ENCODE measurements at regions not wholly inside any gene's neighbourhood (a gene's known extent, or its start where the extent isn't known, plus 50 kb on each side); places are given as distances from the start of the nearest gene placed in this dataset.

DNA sequence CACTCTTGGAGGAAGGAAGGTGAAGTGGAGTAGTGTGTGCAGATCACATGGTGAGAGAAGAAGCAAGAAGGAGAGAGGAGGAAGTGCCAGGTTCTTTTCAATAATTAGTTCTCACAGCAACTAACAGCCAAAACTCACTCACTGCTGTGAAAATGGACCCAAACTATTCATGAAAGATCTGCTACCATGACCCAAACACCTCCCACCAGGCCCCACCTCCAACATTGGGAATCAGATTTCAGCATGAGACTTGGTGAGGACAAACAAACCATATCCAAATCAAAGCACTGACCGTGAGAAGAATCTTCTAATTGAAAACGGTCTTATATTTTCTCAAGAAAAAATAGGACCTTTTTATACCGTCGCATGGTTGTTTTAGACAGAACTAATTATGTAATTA is 468.7 kb upstream of the TYRP1 start:
- H3K4me3 ChIP-seq (ENCODE audit: low read length): no peak overlapping the region
- TF ChIP-seq, protein P1, sequence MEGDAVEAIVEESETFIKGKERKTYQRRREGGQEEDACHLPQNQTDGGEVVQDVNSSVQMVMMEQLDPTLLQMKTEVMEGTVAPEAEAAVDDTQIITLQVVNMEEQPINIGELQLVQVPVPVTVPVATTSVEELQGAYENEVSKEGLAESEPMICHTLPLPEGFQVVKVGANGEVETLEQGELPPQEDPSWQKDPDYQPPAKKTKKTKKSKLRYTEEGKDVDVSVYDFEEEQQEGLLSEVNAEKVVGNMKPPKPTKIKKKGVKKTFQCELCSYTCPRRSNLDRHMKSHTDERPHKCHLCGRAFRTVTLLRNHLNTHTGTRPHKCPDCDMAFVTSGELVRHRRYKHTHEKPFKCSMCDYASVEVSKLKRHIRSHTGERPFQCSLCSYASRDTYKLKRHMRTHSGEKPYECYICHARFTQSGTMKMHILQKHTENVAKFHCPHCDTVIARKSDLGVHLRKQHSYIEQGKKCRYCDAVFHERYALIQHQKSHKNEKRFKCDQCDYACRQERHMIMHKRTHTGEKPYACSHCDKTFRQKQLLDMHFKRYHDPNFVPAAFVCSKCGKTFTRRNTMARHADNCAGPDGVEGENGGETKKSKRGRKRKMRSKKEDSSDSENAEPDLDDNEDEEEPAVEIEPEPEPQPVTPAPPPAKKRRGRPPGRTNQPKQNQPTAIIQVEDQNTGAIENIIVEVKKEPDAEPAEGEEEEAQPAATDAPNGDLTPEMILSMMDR (conservative IDR thresholded peaks at IDR 0.05; ENCODE audit: low read depth, low read length): no peak
- no peak for DNase-seq (ENCODE audit: low read depth)

DNA sequence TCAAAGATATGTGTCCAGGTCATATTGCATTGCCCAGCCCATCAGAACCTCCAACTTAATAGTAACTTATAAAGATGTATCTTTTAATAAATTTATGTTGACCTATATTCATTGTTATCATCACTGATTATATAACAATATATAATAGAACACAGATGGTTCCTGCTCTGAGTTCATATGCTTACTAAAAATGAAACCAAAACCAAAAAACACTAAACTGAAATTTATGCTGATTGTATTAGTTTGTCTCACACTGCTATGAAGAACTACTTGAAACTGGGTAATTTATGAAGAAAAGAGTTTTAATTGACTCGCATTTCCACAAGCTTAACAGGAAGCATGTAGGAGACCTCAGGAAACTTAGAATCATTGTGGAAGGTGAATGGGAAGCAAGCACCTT is 462.5 kb upstream of the TYRP1 start:
- no peak for DNase-seq (ENCODE audit: low read depth)
- H3K4me3 ChIP-seq (ENCODE audit: low read length): no peak overlapping the region
- TF ChIP-seq, protein P1 (conservative IDR thresholded peaks at IDR 0.05; ENCODE audit: low read depth, low read length): no peak

DNA sequence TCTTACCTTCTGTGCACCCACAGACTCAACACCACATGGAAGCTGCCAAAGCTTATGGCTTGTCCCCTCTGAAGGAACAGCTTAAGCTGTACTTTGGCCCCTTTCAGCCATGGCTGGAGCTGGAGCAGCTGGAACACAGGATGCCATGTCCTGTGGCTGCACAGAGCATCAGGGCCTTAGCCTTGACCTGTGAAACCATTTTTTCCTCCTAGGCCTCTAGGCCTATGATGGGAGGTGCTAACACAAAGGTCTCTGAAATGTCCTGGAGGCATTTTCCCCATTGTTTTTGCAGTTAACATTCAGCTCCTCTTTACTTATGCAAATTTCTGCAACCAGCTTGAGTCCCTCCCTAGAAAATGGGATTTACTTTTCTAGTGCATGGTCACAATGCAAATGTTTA is 461.4 kb upstream of the TYRP1 start:
- H3K4me3 ChIP-seq (ENCODE audit: low read length): no peak overlapping the region
- no peak for DNase-seq (ENCODE audit: low read depth)
- TF ChIP-seq, protein P1 (conservative IDR thresholded peaks at IDR 0.05; ENCODE audit: low read depth, low read length): no peak

DNA sequence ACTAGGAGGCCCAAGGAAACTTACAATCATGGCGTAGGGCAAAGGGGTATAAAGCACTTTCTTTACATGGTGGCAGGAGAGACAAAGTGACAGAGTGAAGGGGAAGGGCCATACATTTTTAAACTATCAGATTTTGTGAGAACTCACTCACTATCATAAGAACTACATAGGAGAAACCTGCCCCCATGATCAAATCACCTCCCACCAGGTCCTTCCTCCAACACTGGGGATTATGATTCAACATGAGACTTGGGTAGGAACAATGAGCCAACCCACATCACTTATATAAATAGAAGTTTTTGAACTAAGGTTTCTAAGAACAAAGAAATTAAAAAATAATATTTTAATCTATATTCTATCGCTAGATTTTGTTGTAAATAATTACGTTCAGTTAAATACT is 460.3 kb upstream of the TYRP1 start:
- no peak overlapping the region for H3K4me3 ChIP-seq (ENCODE audit: low read length)
- no peak for DNase-seq (ENCODE audit: low read depth)
- TF ChIP-seq, protein P1 (conservative IDR thresholded peaks at IDR 0.05; ENCODE audit: low read depth, low read length): no peak

DNA sequence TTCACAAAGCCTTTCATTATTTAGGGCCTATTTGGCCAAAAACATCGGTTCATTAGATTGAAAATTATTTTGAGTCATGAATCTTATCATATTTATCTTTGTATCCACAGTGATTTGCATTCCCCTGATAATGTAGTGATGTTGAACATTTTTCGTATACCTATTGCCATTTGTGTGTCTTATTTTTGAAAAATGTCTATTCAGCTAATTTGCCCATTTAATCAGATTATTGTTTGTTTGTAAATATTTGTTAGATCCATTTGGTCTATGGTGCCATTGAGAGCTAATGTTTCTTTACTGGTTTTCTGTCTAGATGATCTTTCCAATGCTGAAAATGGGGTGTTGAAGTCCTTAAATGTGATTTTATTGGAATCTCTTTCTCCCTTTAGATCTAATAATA is 439.2 kb upstream of the TYRP1 start:
- TF ChIP-seq, protein P1 (conservative IDR thresholded peaks at IDR 0.05; ENCODE audit: low read depth, low read length): no peak
- no peak for DNase-seq (ENCODE audit: low read depth)
- no peak overlapping the region for H3K4me3 ChIP-seq (ENCODE audit: low read length)

GRCh38 chr9:12266758-12267157 is 426.4 kb upstream of the TYRP1 start:
- DNase-seq (ENCODE audit: low read depth): no peak
- H3K4me3 ChIP-seq (ENCODE audit: low read length): no peak overlapping the region
- TF ChIP-seq, protein P1 (conservative IDR thresholded peaks at IDR 0.05; ENCODE audit: low read depth, low read length): no peak

- TF ChIP-seq, protein P1 (conservative IDR thresholded peaks at IDR 0.05; ENCODE audit: low read depth, low read length): no peak
- no peak overlapping the region for H3K4me3 ChIP-seq (ENCODE audit: low read length)
- DNase-seq (ENCODE audit: low read depth): no peak
Measured at GRCh38 chr9:12271421-12271891, 421.7 kb upstream of the TYRP1 start.

All from retinal pigment epithelial cell (primary cell).